Ascending aorta (tissue), 2 donors: ENCODE measurements at regions not wholly inside any gene's neighbourhood (a gene's known extent, or its start where the extent isn't known, plus 50 kb on each side); places are given as distances from the start of the nearest gene placed in this dataset.
"Not testable (repeated sequence)": the region's sequence is repeated elsewhere in the genome, so short reads cannot be mapped to it uniquely, and the experiment has no call there.

Source experiments
- DNase-seq, 2 donors: peaks; one replicate each; pipeline ENCODE4 v3.0.0-alpha.2; 2019; ENCODE audit warnings: low spot score in 2 of 2
- H3K27ac ChIP-seq, 2 donors: fragments of 200-600 bp; sonication (generic); one replicate each; pipeline ENCODE4 v1.5.1; 2016 to 2017; ENCODE audit warnings: mild to moderate bottlenecking in 1 of 2
- H3K27me3 ChIP-seq: fragments of 200-600 bp; sonication (generic); one replicate; pipeline ENCODE4 v1.5.1; 2017
- H3K36me3 ChIP-seq, 2 donors: fragments of 200-600 bp; sonication (generic); one replicate each; pipeline ENCODE4 v1.5.1; 2016
- H3K4me1 ChIP-seq, 2 donors: fragments of 200-600 bp; sonication (generic); one replicate each; pipeline ENCODE4 v1.5.1; 2016 to 2017; ENCODE audit warnings: mild to moderate bottlenecking in 1 of 2
- H3K4me3 ChIP-seq, 2 donors: fragments of 200-600 bp; sonication (generic); one replicate each; pipeline ENCODE4 v1.5.1; 2016 to 2017; ENCODE audit warnings: mild to moderate bottlenecking in 1 of 2
- H3K9me3 ChIP-seq, 2 donors: fragments of 200-600 bp; sonication (generic); one replicate each; pipeline ENCODE4 v1.5.1; 2016
- intact Hi-C: fragments of 100-400 bp; cut with DNase I; formaldehyde crosslinking; loops from one replicate; pipeline ENCODE4 v1.15.1; 2023
- TF ChIP-seq, protein P1 (sequence below), 3 experiments: fragments of 200-600 bp in 2 of 3; fragments of 450-650 bp in 1 of 3; sonication (generic) in 2 of 3; IDR thresholded peaks; one replicate each; pipeline ENCODE4 v1.5.1; 2016 to 2019; ENCODE audit warnings: antibody characterized with exemption in 3 of 3, mild to moderate bottlenecking in 1 of 3, moderate library complexity in 1 of 3

DNA sequence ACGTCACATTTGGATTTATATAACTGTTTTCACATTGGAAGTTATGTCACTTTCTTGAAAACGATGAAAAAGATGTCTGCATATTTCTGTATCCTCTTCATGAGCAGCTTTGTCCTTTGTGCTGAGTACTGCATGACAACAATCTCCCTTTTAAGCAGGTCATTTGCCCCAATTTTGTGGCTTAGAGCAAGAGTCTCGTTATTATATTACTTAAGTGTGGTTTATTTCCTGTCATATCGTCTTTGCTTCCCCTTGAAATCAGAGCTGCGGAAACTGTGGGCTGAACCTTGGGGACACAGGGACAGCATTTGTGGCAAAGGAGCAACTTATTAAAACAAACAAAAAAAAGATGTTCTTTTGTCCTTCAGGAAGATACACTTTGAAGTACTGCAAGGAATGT is 254.0 kb upstream of the DSEL start:
- intact Hi-C loops: no loop called here
- H3K4me1 ChIP-seq: no peaks in the 10 kb centered on the region
- H3K36me3 ChIP-seq: no peaks in the 10 kb centered on the region
- no peak overlapping the region for H3K27ac ChIP-seq
- H3K4me3 ChIP-seq: no peak overlapping the region
- no peaks in the 10 kb centered on the region for H3K27me3 ChIP-seq
- DNase-seq: no peak
- TF ChIP-seq, protein P1, sequence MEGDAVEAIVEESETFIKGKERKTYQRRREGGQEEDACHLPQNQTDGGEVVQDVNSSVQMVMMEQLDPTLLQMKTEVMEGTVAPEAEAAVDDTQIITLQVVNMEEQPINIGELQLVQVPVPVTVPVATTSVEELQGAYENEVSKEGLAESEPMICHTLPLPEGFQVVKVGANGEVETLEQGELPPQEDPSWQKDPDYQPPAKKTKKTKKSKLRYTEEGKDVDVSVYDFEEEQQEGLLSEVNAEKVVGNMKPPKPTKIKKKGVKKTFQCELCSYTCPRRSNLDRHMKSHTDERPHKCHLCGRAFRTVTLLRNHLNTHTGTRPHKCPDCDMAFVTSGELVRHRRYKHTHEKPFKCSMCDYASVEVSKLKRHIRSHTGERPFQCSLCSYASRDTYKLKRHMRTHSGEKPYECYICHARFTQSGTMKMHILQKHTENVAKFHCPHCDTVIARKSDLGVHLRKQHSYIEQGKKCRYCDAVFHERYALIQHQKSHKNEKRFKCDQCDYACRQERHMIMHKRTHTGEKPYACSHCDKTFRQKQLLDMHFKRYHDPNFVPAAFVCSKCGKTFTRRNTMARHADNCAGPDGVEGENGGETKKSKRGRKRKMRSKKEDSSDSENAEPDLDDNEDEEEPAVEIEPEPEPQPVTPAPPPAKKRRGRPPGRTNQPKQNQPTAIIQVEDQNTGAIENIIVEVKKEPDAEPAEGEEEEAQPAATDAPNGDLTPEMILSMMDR (IDR thresholded peaks at IDR 0.05): no peak
- no peaks in the 10 kb centered on the region for H3K9me3 ChIP-seq

DNA sequence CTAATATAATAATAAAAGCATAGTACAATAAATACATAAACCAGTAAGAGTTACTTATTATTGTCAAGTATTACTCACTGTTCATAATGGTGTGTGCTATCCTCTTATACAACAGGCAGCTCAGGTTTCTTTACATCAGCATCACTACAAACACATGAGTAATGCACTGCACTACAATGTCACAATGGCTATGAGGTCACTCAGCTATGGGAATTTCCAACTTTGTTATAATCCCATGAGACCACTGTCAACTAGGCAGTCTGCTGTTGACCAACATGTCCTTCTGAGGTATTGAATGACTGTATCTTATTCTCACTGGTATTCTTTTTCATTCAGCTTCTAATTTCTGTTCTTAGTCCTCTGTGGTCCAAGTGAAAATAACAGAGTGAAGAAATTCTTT is 250.4 kb upstream of the DSEL start:
- DNase-seq: no peak
- TF ChIP-seq, protein P1 (IDR thresholded peaks at IDR 0.05): no peak
- Histone ChIP-seq H3K4me1 (no peaks in the 10 kb centered on the region), H3K27me3 (no peaks in the 10 kb centered on the region), H3K9me3 (no peaks in the 10 kb centered on the region), H3K4me3 (no peak overlapping the region), H3K27ac (no peak overlapping the region), H3K36me3 (no peaks in the 10 kb centered on the region)
- intact Hi-C loops: no loop called here

DNA sequence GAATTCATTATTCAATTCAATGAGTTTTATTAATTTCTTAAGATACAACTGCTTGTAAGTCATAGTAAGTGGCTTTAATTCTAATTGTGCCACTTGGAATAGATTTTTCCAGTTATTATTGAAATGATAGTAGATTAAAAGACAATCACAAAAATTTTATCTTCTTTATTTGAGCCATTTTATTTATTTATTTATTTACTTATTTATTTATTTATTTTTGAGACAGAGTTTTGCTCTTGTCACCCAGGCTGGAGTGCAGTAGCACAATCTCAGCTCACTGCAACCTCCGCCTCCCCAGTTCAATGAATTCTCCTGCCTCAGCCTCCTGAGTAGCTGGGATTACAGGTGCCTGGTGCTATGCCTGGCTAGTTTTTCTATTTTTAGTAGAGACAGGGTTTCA is 235.7 kb upstream of the DSEL start:
- H3K4me3 ChIP-seq: not testable (repeated sequence)

DNA sequence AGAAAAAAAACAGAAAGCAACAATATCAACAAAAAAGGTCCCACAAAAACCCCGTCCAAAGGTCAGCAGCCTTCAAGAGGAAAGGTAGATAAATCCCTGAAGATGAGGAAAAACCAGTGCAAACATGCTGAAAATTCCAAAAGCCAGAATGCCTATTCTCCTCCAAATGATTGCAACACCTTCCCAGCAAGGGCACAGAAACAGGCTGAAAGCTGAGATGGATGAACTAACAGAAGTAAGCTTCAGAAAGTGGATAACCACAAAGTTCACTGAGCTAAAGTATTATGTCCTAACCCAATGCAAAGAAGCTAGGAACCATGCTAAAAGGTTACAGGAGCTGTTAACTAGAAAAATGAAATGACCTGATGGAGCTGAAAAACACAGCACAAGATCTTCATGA is 226.4 kb upstream of the DSEL start:
- intact Hi-C loops: no loop called here
- Histone ChIP-seq H3K27me3 (no peaks in the 10 kb centered on the region), H3K27ac (no peak overlapping the region), H3K4me3 (no peak overlapping the region), H3K36me3 (no peaks in the 10 kb centered on the region), H3K9me3 (peaks cover 6 to 10% of the 10 kb centered on the region in 2 donors), H3K4me1 (no peaks in the 10 kb centered on the region)
- no peak for DNase-seq
- TF ChIP-seq, protein P1 (IDR thresholded peaks at IDR 0.05): no peak

More for the DNA sequence above, 235.7 kb upstream of the DSEL start:
- H3K27me3 ChIP-seq, H3K36me3 ChIP-seq, H3K4me1 ChIP-seq, H3K9me3 ChIP-seq, DNase-seq, intact Hi-C loops, H3K27ac ChIP-seq: not testable (repeated sequence)

DNA sequence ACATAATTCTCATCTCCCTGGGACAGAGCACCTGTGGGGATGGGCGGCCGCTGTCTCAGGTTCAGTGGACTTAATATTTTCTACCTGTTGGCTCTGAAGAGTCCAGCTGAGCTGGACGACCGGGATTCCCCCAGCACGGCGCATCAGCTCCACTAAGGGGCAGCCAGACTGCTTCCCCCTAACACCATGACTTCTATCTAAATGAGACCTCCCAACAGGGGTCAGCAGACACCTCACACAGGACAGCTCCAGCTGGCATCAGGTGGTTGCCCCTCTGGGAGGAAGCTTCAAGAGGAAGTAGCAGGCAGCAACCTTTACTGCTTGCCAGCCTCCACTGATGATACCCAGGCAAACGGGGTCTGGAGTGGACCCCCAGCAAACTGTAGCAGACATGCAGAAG is 226.0 kb upstream of the DSEL start:
- Histone ChIP-seq H3K27me3 (no peaks in the 10 kb centered on the region), H3K27ac (no peak overlapping the region), H3K9me3 (peaks cover 6 to 10% of the 10 kb centered on the region in 2 donors), H3K36me3 (no peaks in the 10 kb centered on the region), H3K4me3 (no peak overlapping the region), H3K4me1 (no peaks in the 10 kb centered on the region)
- intact Hi-C loops: no loop called here
- no peak for DNase-seq
- TF ChIP-seq, protein P1 (IDR thresholded peaks at IDR 0.05): no peak

DNA sequence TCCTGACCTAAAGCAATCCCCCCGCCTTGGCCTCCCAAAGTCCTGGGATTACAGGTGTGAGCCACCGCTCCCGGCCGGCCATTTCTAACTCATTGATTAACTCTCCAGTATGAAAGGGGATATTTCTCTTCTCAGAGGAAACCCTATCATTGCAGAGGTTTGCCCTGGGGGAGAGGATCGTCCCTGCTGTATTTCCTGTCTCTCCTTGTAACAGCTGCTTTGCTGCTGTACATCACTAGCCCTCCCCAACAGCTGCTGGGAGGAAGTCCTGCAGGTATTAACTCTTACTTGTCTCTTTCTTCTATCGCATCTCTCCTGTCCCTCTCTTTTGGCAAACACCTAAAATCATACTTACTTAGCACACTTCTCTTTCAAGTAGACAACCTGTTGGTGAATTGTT is 219.0 kb upstream of the DSEL start:
- no peaks in the 10 kb centered on the region for H3K9me3 ChIP-seq
- TF ChIP-seq, protein P1 (IDR thresholded peaks at IDR 0.05): no peak
- H3K36me3 ChIP-seq: no peaks in the 10 kb centered on the region
- H3K27me3 ChIP-seq: no peaks in the 10 kb centered on the region
- H3K4me3 ChIP-seq: no peak overlapping the region
- no peak overlapping the region for H3K27ac ChIP-seq
- no peak for DNase-seq
- no peaks in the 10 kb centered on the region for H3K4me1 ChIP-seq
- intact Hi-C loops: no loop called here
